NCI-H774 (cell line): ENCODE measurements at regions not wholly inside any gene's neighbourhood (a gene's known extent, or its start where the extent isn't known, plus 50 kb on each side); places are given as distances from the start of the nearest gene placed in this dataset.

ENCODE experiments used
- DNase-seq: peaks from one replicate; lab custom pipeline; 2025; lab: John Stamatoyannopoulos, UW

DNA sequence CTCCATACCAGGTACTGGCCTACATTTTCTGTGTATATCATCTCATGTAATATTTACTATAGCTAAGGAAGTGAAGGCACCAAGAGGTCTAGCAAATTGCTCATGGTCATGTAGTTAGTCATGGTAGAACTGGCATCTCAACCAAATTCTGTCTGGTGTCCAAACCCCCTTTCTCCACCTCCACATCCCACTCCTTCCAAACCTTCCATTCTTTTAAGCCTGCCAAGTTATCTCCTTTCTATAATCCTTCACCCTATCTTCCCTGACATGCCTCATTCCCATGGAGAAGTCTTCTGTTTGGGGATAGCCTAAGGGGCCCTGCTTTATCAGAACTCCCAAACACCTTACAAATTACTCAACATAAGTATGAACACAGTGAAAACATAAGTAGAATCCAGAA, 196.2 kb upstream of the HMGA2 start:
- no peak for DNase-seq

DNA sequence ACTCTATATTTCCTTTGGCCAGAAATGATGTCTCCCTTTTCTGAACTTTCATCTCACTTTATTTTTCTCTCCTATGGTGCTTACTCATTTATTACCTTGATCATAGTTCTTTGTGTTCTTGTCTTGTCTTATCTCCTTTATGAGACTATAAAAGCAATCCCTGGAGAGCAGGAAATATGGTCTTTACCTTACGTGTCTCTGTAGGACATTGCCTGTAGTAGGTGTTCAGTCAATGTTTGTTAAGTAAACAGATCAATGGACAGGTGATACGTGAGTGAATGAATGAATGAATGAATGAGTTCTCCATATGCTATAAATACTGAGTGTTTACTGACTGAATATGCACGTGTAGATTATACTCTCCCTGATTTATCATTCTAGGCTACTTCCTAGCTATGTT, 193.7 kb upstream of the HMGA2 start:
- DNase-seq = no peak

DNA sequence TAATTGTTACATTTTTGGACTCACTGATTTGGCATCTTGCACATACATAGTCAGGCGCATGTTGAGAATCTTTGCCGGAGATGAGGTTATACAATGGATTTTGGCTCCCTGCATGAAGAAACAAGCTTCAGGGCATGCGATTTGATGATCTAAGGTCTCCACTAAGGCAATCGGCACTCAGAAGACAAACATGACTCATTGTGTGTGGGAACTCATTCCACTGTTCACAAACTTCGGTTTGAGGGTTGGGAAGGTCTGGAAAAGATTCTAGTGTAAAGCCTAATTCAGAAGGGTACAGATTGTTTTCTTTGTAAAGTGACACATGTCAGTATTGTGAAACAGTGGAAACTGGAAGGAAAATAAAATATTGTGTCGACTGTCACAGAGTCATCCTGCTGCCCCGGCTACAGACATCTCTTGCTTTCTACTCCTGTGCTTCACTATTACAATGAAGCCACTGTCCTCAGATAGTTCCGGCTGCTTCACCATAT, 192.6 kb upstream of the HMGA2 start:
- DNase-seq = no peak

DNA sequence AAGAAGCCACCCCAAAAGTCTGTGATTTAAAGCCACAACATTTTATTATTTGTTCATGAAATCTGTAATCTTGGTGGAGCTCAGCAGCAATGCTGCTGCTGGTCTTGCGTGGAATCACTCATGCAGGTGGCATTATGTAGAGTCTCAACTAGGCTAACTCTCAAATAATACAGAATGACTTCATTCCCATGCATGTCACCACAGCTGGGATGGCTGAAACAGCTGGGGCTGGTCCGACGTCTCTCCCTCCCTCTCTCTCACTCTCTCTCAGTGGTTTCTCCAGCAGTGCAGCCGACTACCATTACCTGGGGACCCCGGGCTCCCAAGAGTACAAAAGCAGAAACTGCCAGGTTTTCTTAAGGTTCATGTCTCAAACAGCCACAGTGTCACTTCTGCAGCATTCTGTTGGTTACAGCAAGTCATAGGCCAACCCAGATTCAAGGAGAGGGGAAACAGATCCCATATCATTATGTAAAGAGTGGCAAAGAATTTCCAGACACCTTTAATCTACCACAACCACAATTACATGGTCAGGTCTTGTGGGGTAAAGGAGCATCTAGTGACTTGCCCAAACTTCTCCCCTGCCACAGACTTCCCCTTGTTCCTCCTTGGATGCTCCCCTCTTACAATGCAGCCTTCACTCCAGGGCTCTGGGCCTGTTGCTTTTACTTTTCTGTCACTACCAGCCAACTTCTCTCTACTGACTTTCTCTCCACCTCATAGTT, 192.0 kb upstream of the HMGA2 start:
- no peak for DNase-seq

- DNase-seq = no peak
Measured at GRCh38 chr12:65634061-65634460, 190.2 kb upstream of the HMGA2 start.

DNA sequence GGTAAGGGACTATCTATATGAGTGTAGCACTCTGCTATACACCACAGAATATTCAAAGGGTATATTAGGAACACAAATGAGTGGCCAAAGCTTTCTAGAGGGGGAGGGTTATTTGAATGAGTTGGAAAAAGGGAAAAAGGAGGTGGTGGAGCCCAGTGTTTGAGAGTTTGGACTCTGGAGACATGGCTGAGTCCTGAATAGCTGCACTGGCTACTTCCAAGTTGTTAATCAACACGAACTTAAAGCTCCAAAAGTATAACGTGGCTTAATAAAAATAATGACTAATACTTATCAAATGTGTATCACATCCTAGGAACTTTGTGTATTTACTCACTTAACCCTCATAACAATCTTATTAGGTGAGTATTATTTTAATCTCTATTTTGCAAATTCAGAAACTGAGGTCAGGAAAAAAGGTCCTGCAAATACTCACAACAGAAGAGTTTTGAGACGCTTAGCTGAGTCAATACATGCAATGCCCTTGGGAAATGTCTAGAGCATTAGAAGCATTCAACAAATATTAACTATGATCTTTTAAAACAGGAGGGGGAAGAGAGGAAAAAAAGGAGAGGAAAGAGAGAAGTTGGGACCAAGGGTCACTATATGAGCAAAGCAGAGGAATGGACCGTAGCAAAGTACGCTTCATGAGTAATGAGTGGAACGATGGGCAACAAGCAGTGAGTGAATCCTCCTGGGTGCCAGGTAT, 189.5 kb upstream of the HMGA2 start:
- no peak for DNase-seq

DNA sequence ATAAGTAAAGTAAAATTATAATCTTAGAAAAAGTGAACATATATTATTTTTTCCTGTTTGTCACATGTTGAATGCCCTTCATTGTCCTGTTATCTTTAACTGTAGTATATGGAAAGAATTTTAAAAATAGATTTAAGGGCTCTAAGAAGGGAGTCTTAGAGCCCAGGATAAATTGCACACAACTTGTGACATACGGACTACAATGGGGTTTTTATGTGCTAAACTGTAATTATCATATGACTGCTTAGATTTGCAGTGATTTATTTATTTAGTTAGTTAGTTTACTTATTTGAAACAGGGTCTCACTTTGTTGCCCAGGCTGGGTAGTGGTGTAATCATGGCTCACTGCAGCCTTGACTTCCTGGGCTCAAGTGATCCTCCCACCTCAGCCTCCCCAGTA, 187.8 kb upstream of the HMGA2 start:
- DNase-seq = no peak

DNA sequence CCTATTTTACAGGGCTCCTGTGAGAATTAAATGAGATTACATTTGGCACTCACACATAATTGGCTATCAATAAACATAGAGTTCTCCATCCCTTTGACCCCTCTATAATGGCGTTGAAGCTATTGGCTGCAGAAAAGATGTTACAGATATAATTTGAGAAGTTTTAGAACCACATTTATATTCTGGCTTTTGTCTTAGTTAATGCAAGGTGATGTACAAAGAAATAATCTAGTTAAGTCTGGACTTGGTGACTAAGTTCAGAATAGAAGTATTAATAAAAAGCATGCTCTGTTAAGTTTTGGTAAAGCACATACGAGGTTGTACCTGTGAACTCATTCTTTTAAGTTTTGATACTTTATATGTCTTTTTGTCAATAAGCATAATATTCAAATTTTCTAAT, 187.1 kb upstream of the HMGA2 start:
- no peak for DNase-seq

DNA sequence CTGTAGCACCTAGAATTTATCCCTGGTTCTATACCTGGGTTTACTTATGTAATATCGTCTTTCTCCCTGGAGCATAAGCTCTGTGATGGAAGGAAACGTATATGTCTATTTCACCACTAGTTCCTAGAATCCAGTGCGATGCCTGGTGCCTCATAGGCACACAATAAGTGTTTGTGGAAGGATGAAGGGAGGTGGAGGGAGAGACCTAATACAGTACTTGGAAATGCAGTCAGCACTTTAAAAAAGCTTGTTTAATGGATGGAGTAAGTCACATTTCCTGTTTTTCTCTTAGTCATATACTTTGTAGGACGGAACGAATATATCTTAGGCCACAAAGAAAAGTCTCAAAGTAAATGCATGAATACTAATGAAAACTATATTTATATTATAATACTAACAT, 186.5 kb upstream of the HMGA2 start:
- no peak for DNase-seq

GRCh38 chr12:65638324-65638723, 186.0 kb upstream of the HMGA2 start:
- no peak for DNase-seq

DNA sequence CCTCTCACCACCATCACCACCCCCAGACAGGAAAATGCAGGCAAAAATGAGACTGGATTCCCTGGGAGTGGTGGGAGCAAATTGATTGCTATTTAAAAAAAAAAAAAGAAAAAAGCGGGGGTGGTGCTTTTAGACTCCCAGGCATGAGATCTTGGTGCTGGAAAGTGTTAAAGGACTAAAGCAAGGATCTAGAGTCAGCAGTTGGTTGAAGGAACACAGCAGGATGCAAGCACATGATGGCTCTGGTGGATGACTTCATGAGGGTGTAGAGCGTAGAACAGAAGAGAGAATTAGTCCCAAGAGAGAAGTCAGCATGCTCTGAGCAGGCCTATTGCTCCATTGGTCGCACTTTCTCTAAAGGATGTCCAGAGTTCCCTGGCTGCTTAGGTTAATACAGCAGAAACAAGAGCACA, 183.8 kb upstream of the HMGA2 start:
- DNase-seq = no peak

- DNase-seq = no peak
Measured at GRCh38 chr12:65642061-65642661, 182.1 kb upstream of the HMGA2 start.

DNA sequence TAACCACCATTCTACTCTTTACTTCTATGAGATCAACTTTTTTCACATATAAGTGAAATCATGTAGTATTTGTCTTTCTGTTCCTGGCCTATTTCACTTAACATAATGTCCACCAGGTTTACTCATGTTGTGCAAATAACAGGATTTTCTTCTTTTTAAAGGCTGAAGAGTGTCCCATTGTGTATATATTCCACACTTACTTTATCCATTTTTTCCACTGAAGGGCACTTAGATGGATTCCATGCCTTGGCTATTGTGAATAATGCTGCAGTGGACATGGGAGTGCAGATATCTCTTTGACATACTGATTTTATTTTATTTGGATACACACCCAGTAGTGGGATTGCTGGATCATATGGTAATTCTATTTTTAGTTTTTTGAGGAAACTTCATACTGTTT, 181.1 kb upstream of the HMGA2 start:
- no peak for DNase-seq

- no peak for DNase-seq
Measured at GRCh38 chr12:65643595-65644386, 180.5 kb upstream of the HMGA2 start.

DNA sequence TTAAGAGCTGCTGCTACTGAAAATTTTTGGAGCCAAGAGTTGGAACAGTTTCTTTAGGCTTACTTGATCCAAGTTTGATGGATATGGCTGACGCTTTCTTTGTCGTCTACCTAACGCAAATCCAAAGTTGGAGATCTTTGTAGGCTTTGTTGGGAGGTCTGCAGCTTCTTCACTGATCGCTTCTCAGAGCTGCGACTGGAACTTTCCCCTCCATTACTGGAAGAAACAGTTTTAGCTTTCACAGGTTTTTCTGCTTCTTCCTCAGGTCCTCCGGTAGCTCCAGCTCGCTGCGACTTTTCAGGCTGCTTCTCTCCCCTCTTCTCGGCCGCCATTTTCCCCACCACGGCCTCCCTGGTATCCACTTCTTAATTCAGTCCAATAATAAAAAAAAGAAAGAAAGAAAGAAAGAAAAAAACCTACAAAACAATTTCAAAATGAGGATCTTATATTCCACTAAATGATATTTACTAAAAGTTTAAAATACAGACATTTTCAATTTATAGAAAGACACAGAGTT, 178.1 kb upstream of the HMGA2 start:
- DNase-seq = no peak

- no peak for DNase-seq
Measured at GRCh38 chr12:65647074-65647473, 177.2 kb upstream of the HMGA2 start.

GRCh38 chr12:65648461-65648860, 175.8 kb upstream of the HMGA2 start:
- no peak for DNase-seq

- DNase-seq = no peak
Measured at GRCh38 chr12:65649126-65649525, 175.2 kb upstream of the HMGA2 start.

- DNase-seq = no peak
Measured at GRCh38 chr12:65651060-65651459, 173.2 kb upstream of the HMGA2 start.

GRCh38 chr12:65653321-65653720, 171.0 kb upstream of the HMGA2 start:
- no peak for DNase-seq

DNA sequence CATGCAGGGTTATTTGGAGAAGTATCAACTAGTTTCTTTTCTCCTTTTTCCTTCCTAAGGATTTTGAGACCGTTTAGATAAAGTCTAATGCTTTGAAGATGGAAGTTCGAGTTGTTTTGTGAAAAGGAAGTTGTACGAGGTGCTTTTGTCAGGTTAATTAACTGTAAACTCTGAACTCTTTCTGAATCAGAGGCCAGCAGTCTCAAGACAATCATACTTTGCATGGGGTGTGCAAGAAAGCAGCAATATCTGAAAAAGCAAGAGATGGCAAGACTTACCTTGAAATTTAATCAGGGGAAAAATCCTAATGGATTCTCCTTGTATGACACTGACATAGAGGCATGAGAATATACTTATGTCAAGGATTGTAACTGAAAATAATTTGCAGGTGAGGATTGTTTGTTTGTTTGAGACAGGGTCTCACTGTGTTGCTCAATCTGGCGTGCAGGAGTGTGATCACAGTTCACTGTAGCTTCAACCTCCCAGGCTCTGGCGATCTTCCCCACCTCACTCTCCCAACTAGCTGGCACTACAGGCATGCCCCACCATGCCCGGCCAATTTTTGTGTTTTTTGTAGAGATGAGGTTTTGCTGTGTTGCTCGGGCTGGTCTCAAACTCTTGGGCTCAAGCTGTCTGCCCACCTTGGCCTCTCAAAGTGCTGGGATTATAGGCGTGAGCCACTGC, 170.2 kb upstream of the HMGA2 start:
- no peak for DNase-seq

- DNase-seq = no peak
Measured at GRCh38 chr12:65655074-65655493, 169.2 kb upstream of the HMGA2 start.
